Fibroblast of pulmonary artery (primary cell): ENCODE measurements at regions not wholly inside any gene's neighbourhood (a gene's known extent, or its start where the extent isn't known, plus 50 kb on each side); places are given as distances from the start of the nearest gene placed in this dataset.
"Not testable (repeated sequence)": the region's sequence is repeated elsewhere in the genome, so short reads cannot be mapped to it uniquely, and the experiment has no call there.

ENCODE experiments used
- DNase-seq: peaks from one replicate; pipeline ENCODE4 v3.0.0-alpha.2; 2010; ENCODE audit warnings: low read depth
- H3K4me3 ChIP-seq: replicated peaks from 2 replicates; pipeline ENCODE4 v1.5.1; 2011; ENCODE audit warnings: low read depth, mild to moderate bottlenecking, control low read depth, low read length, moderate library complexity
- TF ChIP-seq, protein P1 (sequence below): IDR thresholded peaks from 2 replicates; pipeline ENCODE4 v1.5.1; 2011; ENCODE audit warnings: mild to moderate bottlenecking, control low read depth, low read length, inconsistent platforms; ENCODE audit errors: missing control alignments

DNA sequence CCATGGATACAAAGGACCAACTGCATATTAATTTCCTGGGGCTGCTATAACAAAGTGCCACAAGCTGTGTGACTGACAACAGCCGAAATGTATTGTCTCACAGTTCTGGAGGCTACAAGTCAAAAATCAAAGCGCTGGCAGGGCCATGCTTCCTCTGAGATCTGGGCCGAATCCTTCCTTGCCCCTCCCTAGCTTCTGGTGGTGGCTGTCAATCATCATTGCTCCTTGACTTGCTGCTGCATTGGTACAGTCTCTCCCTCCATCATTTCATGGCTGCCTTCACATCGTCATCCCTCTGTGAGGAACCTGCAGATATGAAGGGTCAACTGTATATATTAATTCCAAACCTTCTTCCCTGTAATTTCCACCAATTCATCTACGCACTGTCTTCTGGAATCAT, 118.3 kb downstream of the EXOC5 start:
- DNase-seq, result no peak
- H3K4me3 ChIP-seq, result no peak overlapping the region
- TF ChIP-seq, protein P1, sequence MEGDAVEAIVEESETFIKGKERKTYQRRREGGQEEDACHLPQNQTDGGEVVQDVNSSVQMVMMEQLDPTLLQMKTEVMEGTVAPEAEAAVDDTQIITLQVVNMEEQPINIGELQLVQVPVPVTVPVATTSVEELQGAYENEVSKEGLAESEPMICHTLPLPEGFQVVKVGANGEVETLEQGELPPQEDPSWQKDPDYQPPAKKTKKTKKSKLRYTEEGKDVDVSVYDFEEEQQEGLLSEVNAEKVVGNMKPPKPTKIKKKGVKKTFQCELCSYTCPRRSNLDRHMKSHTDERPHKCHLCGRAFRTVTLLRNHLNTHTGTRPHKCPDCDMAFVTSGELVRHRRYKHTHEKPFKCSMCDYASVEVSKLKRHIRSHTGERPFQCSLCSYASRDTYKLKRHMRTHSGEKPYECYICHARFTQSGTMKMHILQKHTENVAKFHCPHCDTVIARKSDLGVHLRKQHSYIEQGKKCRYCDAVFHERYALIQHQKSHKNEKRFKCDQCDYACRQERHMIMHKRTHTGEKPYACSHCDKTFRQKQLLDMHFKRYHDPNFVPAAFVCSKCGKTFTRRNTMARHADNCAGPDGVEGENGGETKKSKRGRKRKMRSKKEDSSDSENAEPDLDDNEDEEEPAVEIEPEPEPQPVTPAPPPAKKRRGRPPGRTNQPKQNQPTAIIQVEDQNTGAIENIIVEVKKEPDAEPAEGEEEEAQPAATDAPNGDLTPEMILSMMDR, result no peak

DNA sequence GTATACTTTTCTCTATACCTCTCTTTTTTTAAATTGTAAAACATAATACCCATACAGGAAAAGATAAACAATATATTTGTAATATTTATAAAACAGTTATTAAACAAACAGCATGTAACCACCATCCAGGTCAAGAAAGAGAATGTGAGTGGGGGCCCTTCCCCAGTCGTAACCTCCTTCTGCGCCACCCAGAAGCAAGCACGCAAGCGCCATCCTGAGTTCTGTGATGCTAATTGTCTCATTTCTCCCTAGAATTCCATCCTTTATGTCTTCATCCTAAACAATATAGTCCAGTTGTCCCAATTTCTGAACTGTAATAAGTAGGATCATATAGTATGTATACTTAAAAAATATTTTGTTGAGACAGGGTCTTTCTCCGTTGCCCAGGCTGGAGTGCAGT, 129.5 kb downstream of the EXOC5 start:
- no peak for DNase-seq
- H3K4me3 ChIP-seq, result no peak overlapping the region
- TF ChIP-seq, protein P1, result no peak

DNA sequence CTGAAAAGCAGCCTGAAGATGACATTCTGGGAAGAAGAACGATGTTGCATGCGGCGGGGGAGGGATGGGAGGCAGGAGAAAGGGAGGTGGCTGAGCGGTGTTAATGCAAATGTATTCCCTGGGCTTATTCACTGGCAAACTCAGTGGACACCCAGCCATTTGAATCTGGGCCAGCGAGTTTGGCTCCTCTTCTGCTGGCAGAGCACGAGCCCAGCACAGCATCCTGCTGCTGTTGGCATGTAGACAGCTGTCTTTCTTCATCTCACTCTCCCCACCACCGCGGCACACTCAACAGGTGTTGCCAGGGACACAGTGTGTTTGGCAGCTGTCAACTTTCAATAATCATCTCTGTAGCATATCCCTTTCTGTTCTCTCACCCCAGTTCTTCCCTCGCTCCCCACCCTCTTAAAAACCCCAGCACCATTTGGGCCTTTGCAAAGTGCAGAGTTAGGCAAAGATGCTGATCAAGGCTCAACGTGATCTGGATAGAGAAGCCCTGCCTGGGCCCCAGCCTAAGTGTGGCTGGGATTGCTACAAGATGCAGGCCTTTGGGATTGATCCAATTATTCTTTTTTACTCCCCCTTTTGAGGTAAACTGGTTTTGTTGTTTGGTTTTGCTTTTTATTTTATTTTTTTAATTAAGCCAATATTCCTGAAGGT, 131.9 kb downstream of the EXOC5 start:
- TF ChIP-seq, protein P1, result no peak
- no peak for DNase-seq
- H3K4me3 ChIP-seq, result no peak overlapping the region

DNA sequence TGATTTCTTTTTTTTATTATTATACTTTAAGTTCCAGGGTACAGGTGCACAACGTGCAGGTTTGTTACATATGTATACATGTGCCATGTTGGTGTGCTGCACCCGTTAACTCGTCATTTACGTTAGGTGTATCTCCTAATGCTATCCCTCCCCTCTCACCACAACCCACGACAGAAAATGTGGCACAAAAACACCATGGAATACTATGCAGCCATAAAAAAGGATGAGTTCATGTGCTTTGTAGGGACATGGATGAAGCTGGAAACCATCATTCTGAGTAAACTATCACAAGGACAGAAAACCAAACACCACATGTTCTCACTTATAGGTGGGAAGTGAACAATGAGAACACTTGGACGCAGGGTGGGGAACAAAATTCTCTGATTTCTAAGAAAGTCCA, 140.9 kb downstream of the EXOC5 start:
- not testable (repeated sequence) for H3K4me3 ChIP-seq, DNase-seq

DNA sequence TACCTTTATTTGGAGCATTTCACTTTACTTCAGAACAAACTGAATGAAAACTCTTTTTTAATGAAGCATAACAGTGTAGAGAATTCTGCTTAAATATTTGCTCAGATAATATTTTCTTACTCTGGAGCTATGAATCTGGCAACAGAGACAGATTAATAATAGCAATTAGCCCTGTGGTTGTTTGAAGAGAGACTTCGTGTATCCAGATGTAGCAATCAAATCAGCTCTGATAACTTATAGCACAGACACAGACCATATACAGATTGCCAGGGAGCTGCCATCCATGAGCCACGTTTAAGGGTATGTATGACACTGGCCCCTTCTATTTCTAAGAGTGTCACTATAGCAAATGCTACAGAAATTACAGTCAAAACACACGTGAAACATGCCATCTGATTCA, 146.6 kb downstream of the EXOC5 start:
- no peak for DNase-seq
- H3K4me3 ChIP-seq, result no peak overlapping the region
- TF ChIP-seq, protein P1, result no peak

DNA sequence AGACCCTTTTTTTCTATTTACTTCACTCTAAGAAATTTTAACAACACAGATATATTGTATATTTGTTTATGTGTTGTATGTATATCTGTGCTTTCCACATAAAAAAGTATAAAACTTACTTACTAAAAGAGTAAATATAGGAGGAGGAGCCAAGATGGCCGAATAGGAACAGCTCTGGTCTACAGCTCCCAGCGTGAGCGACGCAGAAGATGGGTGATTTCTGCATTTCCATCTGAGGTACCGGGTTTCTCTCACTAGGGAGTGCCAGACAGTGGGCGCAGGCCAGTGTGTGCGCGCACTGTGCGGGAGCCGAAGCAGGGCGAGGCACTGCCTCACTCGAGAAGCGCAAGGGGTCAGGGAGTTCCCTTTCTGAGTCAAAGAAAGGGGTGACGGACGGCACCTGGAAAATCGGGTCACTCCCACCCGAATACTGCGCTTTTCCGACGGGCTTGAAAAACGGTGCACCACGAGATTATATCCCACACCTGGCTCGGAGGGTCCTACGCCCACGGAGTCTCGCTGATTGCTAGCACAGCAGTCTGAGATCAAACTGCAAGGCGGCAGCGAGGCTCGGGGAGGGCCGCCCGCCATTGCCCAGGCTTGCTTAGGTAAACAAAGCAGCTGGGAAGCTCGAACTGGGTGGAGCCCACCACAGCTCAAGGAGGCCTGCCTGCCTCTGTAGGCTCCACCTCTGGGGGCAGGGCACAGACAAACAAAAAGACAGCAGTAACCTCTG, 156.5 kb downstream of the EXOC5 start:
- H3K4me3 ChIP-seq, DNase-seq: not testable (repeated sequence)

DNA sequence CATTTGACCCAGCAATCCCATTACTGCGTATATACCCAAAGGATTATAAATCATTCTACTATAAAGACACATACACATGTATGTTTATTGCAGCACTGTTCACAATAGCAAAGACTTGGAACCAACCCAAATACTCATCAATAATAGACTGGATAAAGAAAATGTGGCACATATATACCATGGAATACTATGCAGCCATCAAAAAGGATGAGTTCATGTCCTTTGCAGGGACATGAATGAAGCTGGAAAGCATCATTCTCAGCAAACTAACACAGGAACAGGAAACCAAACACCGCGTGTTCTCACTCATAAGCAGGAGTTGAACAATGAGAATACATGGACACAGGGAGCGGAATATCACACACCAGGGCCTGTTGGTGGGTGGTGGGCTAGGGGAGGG, 158.3 kb downstream of the EXOC5 start:
- not testable (repeated sequence) for DNase-seq, H3K4me3 ChIP-seq

DNA sequence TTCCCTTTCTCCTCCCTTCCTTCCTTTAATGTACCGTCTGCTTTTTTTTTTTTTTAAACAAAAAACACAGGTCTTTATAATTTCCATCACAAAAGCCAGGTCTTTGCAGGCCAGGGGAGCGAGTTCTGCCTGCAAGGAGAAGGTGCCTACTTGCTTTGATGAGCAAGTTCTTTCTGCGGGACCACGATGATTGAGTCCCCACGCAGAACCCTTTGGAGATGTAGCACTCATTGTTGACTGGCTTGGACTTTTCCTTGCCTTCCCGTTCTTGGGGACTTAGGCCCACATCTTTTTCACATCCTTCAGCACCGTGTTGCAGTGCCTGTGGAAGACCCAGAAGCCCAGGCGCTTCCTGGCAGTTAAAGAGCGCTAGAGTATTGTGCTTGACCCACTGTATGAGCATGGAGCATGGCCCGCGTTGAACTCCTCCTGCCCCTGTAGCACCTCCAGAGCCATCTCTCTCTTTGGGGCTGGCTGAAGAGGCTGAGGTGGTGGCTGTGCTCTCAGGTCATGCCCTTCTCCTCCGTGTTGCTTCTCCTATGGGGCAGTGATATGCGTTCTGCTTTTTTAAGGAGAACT, 177.6 kb downstream of the EXOC5 start:
- H3K4me3 ChIP-seq, result no peak overlapping the region
- no peak for DNase-seq
- TF ChIP-seq, protein P1, result no peak
